ENCODE measurements at regions not wholly inside any gene's neighbourhood (a gene's known extent, or its start where the extent isn't known, plus 50 kb on each side); places are given as distances from the start of the nearest gene placed in this dataset.

- no peak for DNase-seq
Observed at GRCh38 chr3:159923956-159924355, 64.7 kb upstream of the IL12A start.

- DNase-seq: no peak
Observed at GRCh38 chr3:159924411-159924810, 64.2 kb upstream of the IL12A start.

- no peak for DNase-seq
Observed at GRCh38 chr3:159925248-159925647, 63.4 kb upstream of the IL12A start.

- no peak for DNase-seq
Observed at GRCh38 chr3:159926573-159926972, 62.1 kb upstream of the IL12A start.

- DNase-seq: no peak
Observed at GRCh38 chr3:159928071-159928491, 60.6 kb upstream of the IL12A start.

- no peak for DNase-seq
Observed at GRCh38 chr3:159928666-159929065, 60.0 kb upstream of the IL12A start.

GRCh38 chr3:159929171-159930141 is 59.2 kb upstream of the IL12A start:
- peak; percentile 58 for DNase-seq

- DNase-seq: no peak
Observed at GRCh38 chr3:159934216-159934615, 54.4 kb upstream of the IL12A start.

GRCh38 chr3:159936541-159936940 is 52.1 kb upstream of the IL12A start:
- no peak for DNase-seq

GRCh38 chr3:159937561-159938166 is 51.0 kb upstream of the IL12A start:
- DNase-seq: no peak

- DNase-seq: no peak
Observed at GRCh38 chr3:159938714-159939113, 49.9 kb upstream of the IL12A start.

All from CD4-positive, alpha-beta T cell treated with Interleukin-15 for 1 hour (primary cell).